ENCODE measurements at regions not wholly inside any gene's neighbourhood (a gene's known extent, or its start where the extent isn't known, plus 50 kb on each side); places are given as distances from the start of the nearest gene placed in this dataset.

DNA sequence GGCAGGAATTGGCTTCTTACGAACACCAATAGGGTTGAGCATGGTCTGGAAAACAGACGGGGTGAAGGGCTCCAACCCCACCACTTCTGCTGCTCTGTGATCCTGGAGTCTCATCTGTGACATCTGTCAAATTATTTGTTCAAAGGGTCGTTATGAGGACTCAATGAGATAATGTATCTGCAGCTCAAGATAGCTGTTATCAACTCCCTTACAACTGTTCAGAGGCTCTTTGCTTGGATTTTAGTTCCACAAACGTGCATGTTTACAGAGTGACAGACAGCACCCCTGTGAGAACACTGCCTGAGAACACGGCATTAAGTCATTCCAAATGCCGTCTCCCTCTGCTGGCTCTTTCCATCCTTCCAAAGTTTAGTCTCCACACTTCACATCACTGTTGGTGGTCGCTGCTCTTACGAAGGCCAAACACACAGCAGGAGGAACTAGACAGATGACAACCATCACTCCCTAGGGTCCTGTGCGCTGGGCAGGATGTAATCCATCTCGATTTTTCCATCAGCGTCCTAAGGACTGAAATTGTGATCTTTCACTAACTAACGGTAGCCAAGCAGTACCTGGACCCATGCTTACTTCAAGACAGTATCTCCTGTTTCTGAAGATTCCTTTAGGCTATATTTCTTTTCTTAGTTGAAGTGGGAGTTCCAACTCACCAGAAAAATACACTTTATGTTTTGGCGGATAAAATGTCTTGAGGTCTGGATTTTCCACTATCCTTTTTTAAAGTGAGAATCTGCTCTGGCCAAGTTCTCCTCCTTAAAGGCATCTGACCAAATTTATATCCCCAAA lies 220.3 kb downstream of the ANAPC1 start:
- TF ChIP-seq, protein P1, sequence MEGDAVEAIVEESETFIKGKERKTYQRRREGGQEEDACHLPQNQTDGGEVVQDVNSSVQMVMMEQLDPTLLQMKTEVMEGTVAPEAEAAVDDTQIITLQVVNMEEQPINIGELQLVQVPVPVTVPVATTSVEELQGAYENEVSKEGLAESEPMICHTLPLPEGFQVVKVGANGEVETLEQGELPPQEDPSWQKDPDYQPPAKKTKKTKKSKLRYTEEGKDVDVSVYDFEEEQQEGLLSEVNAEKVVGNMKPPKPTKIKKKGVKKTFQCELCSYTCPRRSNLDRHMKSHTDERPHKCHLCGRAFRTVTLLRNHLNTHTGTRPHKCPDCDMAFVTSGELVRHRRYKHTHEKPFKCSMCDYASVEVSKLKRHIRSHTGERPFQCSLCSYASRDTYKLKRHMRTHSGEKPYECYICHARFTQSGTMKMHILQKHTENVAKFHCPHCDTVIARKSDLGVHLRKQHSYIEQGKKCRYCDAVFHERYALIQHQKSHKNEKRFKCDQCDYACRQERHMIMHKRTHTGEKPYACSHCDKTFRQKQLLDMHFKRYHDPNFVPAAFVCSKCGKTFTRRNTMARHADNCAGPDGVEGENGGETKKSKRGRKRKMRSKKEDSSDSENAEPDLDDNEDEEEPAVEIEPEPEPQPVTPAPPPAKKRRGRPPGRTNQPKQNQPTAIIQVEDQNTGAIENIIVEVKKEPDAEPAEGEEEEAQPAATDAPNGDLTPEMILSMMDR (conservative IDR thresholded peaks at IDR 0.05 in 1 of 2, IDR thresholded peaks at IDR 0.05 in 1 of 2; ENCODE audit: low read depth in 1 of 2, low read length in 2 of 2): peak; percentile 28 to 46
- no peak for TF ChIP-seq EZH2 (IDR thresholded peaks at IDR 0.05; ENCODE audit: low read length, missing control alignments)
